Neural progenitor cell (in vitro differentiated cells): ENCODE measurements at regions not wholly inside any gene's neighbourhood (a gene's known extent, or its start where the extent isn't known, plus 50 kb on each side); places are given as distances from the start of the nearest gene placed in this dataset.

Experiments
- EZH2 ChIP-seq: fragments of 200-600 bp; sonication (generic); IDR thresholded peaks from 2 replicates; pipeline ENCODE4 v1.6.1; 2017; ENCODE audit warnings: antibody characterized with exemption, mild to moderate bottlenecking, moderate library complexity
- TF ChIP-seq, protein P1 (sequence below): fragments of 200-600 bp; sonication (generic); IDR thresholded peaks from 2 replicates; pipeline ENCODE4 v1.5.1; 2017; ENCODE audit warnings: antibody characterized with exemption, mild to moderate bottlenecking

DNA sequence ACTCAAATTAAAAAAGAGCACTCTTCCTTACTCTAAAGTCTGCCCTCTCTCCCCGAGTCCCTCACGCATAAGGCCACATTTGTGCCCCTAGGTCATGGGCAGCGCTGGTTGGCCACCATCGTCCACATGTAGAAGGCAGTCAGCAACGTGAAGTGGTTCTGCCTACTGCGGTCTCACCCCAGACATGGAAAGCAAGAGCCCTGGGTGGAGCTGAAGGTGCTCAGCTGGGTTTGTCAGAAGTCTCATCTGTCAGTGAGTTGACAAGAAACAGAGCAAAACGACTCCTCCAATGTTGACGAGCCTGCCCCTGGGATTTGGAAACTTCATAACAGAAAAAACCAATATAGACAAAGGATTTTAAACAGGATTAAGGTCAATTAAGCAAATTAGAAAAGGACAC lies 192.3 kb upstream of the PRSS58 start:
- TF ChIP-seq, protein P1, sequence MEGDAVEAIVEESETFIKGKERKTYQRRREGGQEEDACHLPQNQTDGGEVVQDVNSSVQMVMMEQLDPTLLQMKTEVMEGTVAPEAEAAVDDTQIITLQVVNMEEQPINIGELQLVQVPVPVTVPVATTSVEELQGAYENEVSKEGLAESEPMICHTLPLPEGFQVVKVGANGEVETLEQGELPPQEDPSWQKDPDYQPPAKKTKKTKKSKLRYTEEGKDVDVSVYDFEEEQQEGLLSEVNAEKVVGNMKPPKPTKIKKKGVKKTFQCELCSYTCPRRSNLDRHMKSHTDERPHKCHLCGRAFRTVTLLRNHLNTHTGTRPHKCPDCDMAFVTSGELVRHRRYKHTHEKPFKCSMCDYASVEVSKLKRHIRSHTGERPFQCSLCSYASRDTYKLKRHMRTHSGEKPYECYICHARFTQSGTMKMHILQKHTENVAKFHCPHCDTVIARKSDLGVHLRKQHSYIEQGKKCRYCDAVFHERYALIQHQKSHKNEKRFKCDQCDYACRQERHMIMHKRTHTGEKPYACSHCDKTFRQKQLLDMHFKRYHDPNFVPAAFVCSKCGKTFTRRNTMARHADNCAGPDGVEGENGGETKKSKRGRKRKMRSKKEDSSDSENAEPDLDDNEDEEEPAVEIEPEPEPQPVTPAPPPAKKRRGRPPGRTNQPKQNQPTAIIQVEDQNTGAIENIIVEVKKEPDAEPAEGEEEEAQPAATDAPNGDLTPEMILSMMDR: no peak
- no peak for TF ChIP-seq EZH2
